ENCODE measurements at regions not wholly inside any gene's neighbourhood (a gene's known extent, or its start where the extent isn't known, plus 50 kb on each side); places are given as distances from the start of the nearest gene placed in this dataset.

DNA sequence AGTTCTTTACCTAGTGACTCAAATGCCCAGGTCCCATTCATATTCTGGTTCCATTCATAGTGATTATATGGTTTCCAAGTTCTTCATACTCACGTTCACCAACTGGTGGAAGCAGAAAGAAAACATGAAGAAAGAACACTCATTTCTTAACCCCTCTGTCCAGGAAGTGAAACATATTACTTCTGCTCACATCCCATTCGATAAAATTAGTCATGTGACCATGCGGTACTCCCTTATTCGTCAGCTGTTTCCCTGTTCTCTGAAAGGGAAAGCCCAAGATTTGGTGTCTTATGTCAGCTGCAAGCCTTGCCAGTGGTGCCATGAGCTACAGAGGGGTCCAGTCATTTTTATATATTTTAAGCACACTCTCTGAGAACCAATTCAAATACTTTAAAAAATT, 387.0 kb upstream of the DMAC1 start:
- DNase-seq = no peak

GRCh38 chr9:8183618-8184017, 384.0 kb upstream of the DMAC1 start:
- no peak for DNase-seq

DNA sequence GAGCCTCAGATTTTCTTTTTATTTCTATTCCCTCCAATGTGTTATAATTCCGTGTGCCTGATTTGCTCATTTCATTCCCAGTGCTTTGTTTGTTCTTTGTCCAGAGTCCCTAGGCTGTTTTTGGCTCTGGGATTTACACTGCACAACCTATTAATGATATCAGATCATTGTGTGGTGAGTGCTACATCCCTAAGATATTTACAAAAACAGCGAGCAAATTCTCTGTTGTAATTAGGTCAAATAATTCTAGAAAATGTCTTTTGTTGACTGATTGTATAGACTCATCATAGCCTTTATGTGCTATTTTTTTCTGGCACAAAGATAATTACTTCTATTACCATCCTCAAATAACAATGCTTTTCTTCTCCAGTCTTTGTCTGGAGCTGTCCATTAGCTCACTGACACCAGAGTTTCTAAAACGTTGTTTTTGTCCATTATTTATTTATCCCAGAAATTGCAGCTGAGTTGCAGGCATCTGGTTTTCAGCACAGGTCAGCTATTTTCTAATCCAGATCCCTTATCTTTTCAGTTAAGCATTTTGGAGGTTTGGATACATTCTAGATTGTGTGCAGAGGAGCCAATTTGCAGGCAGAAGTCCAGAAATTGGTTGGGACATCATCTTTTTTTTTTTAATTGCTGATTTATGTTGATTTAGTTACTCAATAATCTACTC, 379.9 kb upstream of the DMAC1 start:
- no peak for DNase-seq

- DNase-seq = no peak
Observed at GRCh38 chr9:8172000-8172399, 372.4 kb upstream of the DMAC1 start.

GRCh38 chr9:8168916-8169438, 369.4 kb upstream of the DMAC1 start:
- no peak for DNase-seq

DNA sequence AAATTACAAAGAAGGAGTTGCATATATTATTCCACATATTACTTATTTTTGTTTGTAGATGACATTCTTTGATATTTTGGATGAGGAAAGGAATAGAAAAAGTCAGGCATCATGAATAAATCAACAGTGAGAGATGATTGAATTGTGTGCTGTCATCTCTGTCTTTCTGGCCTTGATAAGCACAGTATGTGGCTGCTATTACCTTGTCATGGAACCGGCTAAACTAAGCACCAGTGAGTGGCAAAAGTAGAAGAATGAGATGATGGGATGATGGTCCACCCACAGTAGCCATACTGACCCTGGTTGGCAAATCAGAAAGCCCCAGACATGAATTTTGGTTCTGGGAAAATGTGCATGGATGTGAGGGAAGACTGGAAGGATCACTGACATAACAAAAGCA, 361.2 kb upstream of the DMAC1 start:
- no peak for DNase-seq

DNA sequence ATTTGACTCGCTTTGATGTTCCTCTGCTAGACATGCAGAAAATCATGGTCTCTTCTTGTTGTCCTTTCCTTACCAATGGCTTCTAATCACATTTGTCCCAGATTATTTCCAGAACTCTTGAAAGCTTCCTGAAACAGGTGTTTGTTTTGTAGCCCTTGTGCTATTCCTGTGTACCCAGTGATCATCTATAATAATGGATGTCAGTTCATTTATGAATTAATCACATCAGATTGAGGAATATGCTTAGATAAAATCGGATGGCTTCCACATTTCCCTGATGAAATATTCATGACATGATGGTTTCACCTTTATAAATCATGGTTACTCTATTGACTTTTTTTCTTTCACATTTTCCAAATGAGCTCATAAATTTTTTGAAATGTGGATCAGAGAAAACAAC, 359.0 kb upstream of the DMAC1 start:
- DNase-seq = no peak

DNA sequence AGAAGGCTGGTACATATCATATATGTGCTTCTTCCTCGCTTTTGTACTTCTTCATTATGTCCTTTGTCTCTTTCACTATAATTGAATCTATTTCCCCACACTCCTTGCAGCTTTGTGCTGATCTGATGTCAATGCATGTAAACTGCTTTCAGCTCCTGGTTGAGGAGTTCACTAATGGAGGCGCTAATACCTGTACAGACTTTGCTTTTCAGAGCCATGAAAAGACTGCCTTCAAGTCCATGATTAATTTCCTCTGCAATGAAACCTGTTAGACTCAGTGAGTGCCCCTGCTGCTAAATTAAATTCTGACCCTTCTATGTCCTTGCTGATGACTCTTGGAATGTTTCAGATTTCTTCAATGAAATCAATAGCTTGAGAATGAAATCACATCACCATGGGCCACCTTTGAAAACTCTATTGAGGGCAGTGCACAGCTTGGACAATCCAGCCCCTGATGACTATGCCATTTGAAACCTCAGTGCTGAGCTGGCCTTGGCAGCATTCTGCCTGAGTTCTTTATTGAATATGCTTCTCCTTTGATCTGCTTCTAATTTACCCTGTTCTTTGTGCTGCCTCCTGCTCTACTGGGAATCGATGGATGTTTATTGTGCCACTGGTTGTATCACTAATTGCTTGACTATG, 358.2 kb upstream of the DMAC1 start:
- no peak for DNase-seq

GRCh38 chr9:8156346-8156745, 356.8 kb upstream of the DMAC1 start:
- no peak for DNase-seq

DNA sequence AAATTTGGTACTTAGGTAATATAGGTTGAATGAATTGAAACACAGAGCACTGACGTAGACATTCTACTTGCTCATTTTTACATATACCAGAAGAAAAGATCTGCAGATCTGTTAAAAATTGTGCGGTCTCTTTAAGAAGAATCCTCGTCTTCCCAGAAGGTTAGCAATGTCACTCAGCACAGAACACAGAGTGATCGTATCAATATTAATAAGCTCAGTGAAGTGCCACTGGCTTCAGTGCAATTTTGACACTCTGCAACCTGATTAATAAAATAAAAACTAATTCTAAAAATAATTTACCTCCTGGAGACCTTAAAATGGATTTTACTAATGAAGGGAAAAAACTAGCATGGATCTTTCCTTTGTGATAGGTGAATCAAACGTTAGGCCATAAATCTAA, 356.1 kb upstream of the DMAC1 start:
- DNase-seq = no peak

- no peak for DNase-seq
Observed at GRCh38 chr9:8143677-8144076, 344.1 kb upstream of the DMAC1 start.

DNA sequence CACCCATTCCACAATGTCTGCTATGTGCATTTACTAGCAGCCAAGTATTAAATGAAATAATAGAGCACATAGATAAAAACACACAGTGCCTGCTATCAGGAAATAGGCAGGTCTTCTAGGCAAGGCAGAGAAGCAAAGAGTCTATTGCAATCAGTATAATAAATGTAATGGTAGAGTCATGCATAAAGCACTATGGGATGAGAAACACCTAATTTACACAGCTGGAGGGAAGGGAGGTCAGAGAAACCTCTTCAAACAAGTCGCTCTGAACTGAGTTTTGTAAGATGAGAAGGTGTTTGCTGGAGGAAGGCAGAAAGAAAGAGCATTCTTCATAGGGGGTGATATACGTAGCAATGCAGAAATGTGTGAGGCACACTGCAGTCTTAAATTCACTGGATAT, 341.0 kb upstream of the DMAC1 start:
- DNase-seq = no peak

- no peak for DNase-seq
Observed at GRCh38 chr9:8139756-8140155, 340.2 kb upstream of the DMAC1 start.

GRCh38 chr9:8136477-8136876, 336.9 kb upstream of the DMAC1 start:
- no peak for DNase-seq

- no peak for DNase-seq
Observed at GRCh38 chr9:8134635-8135034, 335.1 kb upstream of the DMAC1 start.

- DNase-seq = no peak
Observed at GRCh38 chr9:8133606-8134005, 334.0 kb upstream of the DMAC1 start.

DNA sequence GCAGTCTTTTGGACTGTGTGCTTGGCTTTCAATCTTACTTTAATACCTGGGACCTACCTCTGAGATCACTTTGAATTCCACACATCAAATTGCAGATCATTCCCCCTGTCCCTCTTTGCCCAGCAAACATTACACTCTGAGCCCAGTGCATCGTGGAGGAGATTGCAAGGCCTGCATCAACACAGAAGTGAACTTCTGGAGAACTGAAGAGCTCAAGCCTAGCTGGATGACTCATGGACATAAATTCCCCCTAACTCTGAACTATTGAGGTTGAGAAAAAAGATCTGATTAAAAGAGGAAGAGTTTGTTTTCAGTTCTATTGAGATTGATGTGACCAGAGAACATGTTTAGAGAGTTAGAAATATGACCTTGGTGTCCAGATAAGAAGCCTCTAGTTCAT, 316.0 kb upstream of the DMAC1 start:
- no peak for DNase-seq

DNA sequence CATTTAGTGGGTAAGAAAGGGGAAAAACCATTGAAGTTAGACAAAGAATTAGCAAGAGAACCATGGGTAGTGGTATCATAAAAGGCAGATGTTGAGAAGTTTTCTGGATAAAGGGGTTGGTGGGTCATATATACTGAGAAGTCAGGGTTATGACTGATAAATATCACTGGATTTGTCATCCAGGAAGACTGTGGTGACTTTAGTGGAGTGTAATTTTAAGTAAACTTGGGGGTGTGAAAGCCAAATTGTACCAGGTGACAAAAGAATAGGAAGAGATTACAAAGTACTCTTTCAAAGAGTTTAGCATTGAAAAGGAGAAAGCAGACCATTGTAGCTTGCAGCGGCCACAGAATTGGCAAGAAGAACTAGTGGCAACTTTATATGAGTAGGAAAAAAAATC, 315.2 kb upstream of the DMAC1 start:
- DNase-seq = no peak

GRCh38 chr9:8106362-8106761, 306.8 kb upstream of the DMAC1 start:
- no peak for DNase-seq

- DNase-seq = no peak
Observed at GRCh38 chr9:8101607-8102006, 302.0 kb upstream of the DMAC1 start.

GRCh38 chr9:8096091-8096490, 296.5 kb upstream of the DMAC1 start:
- DNase-seq = no peak

DNA sequence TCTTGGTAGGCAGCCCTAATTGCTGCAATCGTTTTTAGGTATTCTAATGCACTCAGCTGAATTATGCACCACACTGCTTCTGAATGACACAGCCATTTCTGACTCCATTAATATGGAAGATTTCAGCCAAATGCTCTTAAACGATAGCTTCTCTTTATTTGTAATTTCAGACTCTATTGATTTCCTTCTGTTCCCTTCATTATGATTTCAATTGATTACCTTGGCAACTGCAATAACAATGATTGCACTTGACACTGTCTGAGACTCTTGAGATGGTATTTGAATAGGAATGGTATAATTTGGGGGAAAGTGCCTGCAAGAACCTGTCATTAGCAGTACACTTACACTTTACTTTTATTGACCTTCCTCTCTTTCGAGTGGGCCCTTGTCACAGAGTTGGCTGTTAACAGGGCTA, 296.1 kb upstream of the DMAC1 start:
- DNase-seq = no peak

DNA sequence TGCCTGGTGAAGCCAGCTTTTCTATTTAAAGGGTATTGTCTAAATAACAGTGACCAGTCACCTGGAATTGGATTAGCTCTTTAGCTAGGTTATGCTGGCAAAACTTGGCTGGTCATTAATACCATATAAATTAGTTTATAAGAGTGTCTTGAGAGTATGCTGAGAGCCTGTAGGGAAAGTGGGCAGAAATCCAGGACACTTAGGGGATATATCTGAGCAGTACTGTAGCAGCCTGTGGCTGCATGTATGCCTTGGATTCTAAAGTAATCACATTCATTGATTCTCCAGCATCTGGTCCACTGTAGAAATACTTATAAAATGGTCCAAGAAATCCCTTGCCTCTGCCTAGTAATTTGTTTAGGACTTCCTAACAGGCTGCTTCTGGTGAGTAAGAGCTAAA, 288.9 kb upstream of the DMAC1 start:
- no peak for DNase-seq

- DNase-seq = no peak
Observed at GRCh38 chr9:8085986-8086385, 286.4 kb upstream of the DMAC1 start.
